SK-N-MC (cell line): ENCODE measurements at regions not wholly inside any gene's neighbourhood (a gene's known extent, or its start where the extent isn't known, plus 50 kb on each side); places are given as distances from the start of the nearest gene placed in this dataset.
"Not testable (repeated sequence)": the region's sequence is repeated elsewhere in the genome, so short reads cannot be mapped to it uniquely, and the experiment has no call there.

Experiments
- EZH2 ChIP-seq: fragments of 200-600 bp; sonication (generic); IDR thresholded peaks from one replicate; pipeline ENCODE4 v1.6.1; 2017; ENCODE audit warnings: antibody characterized with exemption
- POLR2AphosphoS5 ChIP-seq: IDR thresholded peaks from 2 replicates; pipeline ENCODE4 v1.6.1; 2012; ENCODE audit warnings: mild to moderate bottlenecking, low read depth, low read length, borderline replicate concordance

DNA sequence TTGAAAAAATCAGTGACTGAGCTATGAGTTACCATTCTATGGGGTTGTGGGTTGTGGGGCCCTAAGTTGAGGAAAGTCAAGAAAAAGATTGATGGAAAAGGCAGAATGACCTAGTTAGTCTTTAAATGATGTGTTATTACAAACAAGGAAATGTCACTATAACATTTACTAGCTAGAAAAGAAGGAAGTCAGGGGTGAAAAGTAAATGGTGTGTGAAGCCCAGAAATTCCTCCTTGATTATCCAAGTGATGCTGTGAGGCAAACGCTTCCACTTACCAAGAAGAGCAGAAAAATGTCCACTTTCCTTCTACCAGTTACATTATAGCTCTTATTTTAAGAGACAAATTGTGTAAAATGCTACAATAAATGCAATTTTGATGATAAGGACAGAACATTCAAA is 285.3 kb upstream of the DPP6 start:
- TF ChIP-seq EZH2, POLR2AphosphoS5: not testable (repeated sequence)
